H1 (cell line): ENCODE measurements at regions not wholly inside any gene's neighbourhood (a gene's known extent, or its start where the extent isn't known, plus 50 kb on each side); places are given as distances from the start of the nearest gene placed in this dataset.

Experiments used
- BACH1 ChIP-seq: IDR thresholded peaks from 2 replicates; pipeline ENCODE4 v1.6.1; 2012; ENCODE audit warnings: low read length, improper control_type of control experiment
- BRCA1 ChIP-seq: IDR thresholded peaks from 2 replicates; pipeline ENCODE4 v1.6.1; 2012; ENCODE audit warnings: low read depth, low read length, improper control_type of control experiment
- CBX8 ChIP-seq: fragments of 300-800, 300-1000 bp; sonication (generic); IDR thresholded peaks from 2 replicates; pipeline ENCODE4 v1.7.1; 2016; ENCODE audit warnings: low read depth, low read length, borderline replicate concordance
- CHD2 ChIP-seq: IDR thresholded peaks from 2 replicates; pipeline ENCODE4 v1.6.1; 2012; ENCODE audit warnings: low read length, improper control_type of control experiment
- CREB1 ChIP-seq: IDR thresholded peaks from 2 replicates; pipeline ENCODE4 v1.6.1; 2012; ENCODE audit warnings: inconsistent platforms
- EGR1 ChIP-seq: IDR thresholded peaks from 2 replicates; pipeline ENCODE4 v1.6.1; 2011; ENCODE audit warnings: low read depth, low read length, borderline replicate concordance
- HDAC2 ChIP-seq, 2 experiments: fragments of 300-600 bp in 1 of 2; sonication (generic) in 1 of 2; IDR thresholded peaks; 2 replicates each; pipeline ENCODE4 v1.6.1; 2011 to 2012; ENCODE audit warnings: low read depth in 2 of 2, low read length in 2 of 2, mild to moderate bottlenecking in 2 of 2, moderate library complexity in 2 of 2, borderline replicate concordance in 1 of 2, inconsistent platforms in 1 of 2
- KDM1A ChIP-seq: fragments of 200-600, 300-600 bp; sonication (generic); IDR thresholded peaks from 2 replicates; pipeline ENCODE4 v1.7.1; 2016; ENCODE audit warnings: mild to moderate bottlenecking, low read length, borderline replicate concordance
- KDM4A ChIP-seq: IDR thresholded peaks from one replicate; pipeline ENCODE4 v1.7.1; 2012; ENCODE audit warnings: low read depth, mild to moderate bottlenecking, moderate library complexity, low read length, inconsistent platforms; ENCODE audit not compliant: severe bottlenecking
- NANOG ChIP-seq: IDR thresholded peaks from 2 replicates; pipeline ENCODE4 v1.6.1; 2011; ENCODE audit warnings: low read length, low read depth, mild to moderate bottlenecking, inconsistent platforms; ENCODE audit not compliant: insufficient read depth, poor library complexity, severe bottlenecking
- NRF1 ChIP-seq: IDR thresholded peaks from 2 replicates; pipeline ENCODE4 v1.6.1; 2011; ENCODE audit warnings: mild to moderate bottlenecking, low read depth, low read length, improper control_type of control experiment
- POU5F1 ChIP-seq: IDR thresholded peaks from 2 replicates; pipeline ENCODE4 v1.6.1; 2011; ENCODE audit warnings: low read depth, mild to moderate bottlenecking, low read length, moderate library complexity
- RFX5 ChIP-seq: IDR thresholded peaks from 2 replicates; pipeline ENCODE4 v1.6.1; 2011; ENCODE audit warnings: low read depth, low read length, improper control_type of control experiment, borderline replicate concordance
- SAP30 ChIP-seq: fragments of 300-600 bp; sonication (generic); IDR thresholded peaks from 2 replicates; pipeline ENCODE4 v1.7.1; 2012; ENCODE audit warnings: low read length, moderate library complexity, mild to moderate bottlenecking, inconsistent platforms; ENCODE audit not compliant: insufficient read depth, insufficient replicate concordance
- SIX5 ChIP-seq: IDR thresholded peaks from 2 replicates; pipeline ENCODE4 v1.6.1; 2011; ENCODE audit warnings: mild to moderate bottlenecking, low read depth, low read length
- SP1 ChIP-seq: IDR thresholded peaks from 2 replicates; pipeline ENCODE4 v1.6.1; 2011; ENCODE audit warnings: low read depth, low read length
- SP2 ChIP-seq: IDR thresholded peaks from 2 replicates; pipeline ENCODE4 v1.6.1; 2012; ENCODE audit warnings: mild to moderate bottlenecking, low read length, inconsistent platforms
- SP4 ChIP-seq: IDR thresholded peaks from 2 replicates; pipeline ENCODE4 v1.6.1; 2012; ENCODE audit warnings: low read length, inconsistent platforms
- SRF ChIP-seq: IDR thresholded peaks from 2 replicates; pipeline ENCODE4 v1.6.1; 2011; ENCODE audit warnings: mild to moderate bottlenecking, low read depth, low read length, moderate library complexity
- SUZ12 ChIP-seq: fragments of 200-600 bp; sonication (generic); IDR thresholded peaks from 2 replicates; pipeline ENCODE4 v1.6.1; 2012; ENCODE audit warnings: mild to moderate bottlenecking, inconsistent platforms, low read length, moderate library complexity, mixed read lengths
- TBP ChIP-seq: IDR thresholded peaks from 2 replicates; pipeline ENCODE4 v1.6.1; 2011; ENCODE audit warnings: low read depth, low read length, improper control_type of control experiment
- YY1 ChIP-seq: IDR thresholded peaks from 2 replicates; pipeline ENCODE4 v1.6.1; 2011; ENCODE audit warnings: low read depth, mild to moderate bottlenecking, low read length
- TF ChIP-seq, protein P1 (sequence below): IDR thresholded peaks from 2 replicates; pipeline ENCODE4 v1.6.1; 2011; ENCODE audit warnings: low read depth, mild to moderate bottlenecking, low read length; ENCODE audit not compliant: insufficient read depth
- TF ChIP-seq, protein P2 (sequence below), 3 experiments: IDR thresholded peaks; 1 replicate in 2 of 3; 2 replicates in 1 of 3; pipeline versions ENCODE4 v1.5.1 to v1.6.1; 2011; ENCODE audit warnings: low read length in 3 of 3, mild to moderate bottlenecking in 3 of 3, inconsistent platforms in 2 of 3, low read depth in 1 of 3, moderate library complexity in 1 of 3; ENCODE audit not compliant: insufficient read depth in 1 of 3; ENCODE audit errors: control extremely low read depth in 1 of 3

DNA sequence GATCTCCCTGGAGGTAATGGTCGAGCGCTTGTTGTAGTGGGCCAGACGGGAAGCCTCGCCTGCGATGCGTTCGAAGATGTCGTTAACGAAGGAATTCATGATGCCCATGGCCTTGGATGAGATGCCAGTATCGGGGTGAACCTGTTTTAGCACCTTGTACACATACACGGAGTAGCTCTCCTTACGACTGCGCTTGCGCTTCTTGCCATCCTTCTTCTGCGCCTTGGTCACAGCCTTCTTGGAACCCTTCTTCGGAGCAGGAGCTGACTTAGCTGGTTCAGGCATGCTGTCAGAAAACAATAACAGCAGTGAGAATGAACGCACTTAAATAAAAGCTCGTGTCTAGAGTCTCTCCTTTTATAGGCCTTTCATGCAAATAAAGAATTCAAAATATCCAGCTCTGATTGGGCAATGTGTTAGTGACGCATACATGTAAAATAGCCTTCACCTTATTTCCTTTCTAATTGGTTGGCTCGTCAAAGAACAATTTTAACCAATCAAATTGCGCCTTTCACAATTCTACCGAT is 129.2 kb downstream of the HFE start (continued):
- TF ChIP-seq SRF (no peak; the same call in 1 of the 2 replicates), SUZ12 (no peak), RFX5 (no peak), CBX8 (no peak), TBP (peak; percentile 98), SAP30 (peak; percentile 44), CREB1 (peak; percentile 68), CHD2 (no peak; the same call in 1 of the 2 replicates), SP1 (peak; percentile 98), HDAC2 (IDR thresholded peaks at IDR 0.05; ENCODE audit: borderline replicate concordance in 1 of 2, low read depth in 2 of 2, low read length in 2 of 2) (peak in 1 of 2 experiments; percentile 62; a peak in 2 of 4 replicates), NANOG (no peak), BACH1 (no peak), BRCA1 (no peak), KDM1A (no peak), NRF1 (no peak), EGR1 (no peak), KDM4A (peak; percentile 28), YY1 (no peak), SIX5 (no peak), SP4 (peak; percentile 69; the same call in 1 of the 2 replicates), SP2 (no peak), POU5F1 (no peak)
- TF ChIP-seq, protein P1, sequence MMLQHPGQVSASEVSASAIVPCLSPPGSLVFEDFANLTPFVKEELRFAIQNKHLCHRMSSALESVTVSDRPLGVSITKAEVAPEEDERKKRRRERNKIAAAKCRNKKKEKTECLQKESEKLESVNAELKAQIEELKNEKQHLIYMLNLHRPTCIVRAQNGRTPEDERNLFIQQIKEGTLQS, result no peak
- TF ChIP-seq, protein P2, sequence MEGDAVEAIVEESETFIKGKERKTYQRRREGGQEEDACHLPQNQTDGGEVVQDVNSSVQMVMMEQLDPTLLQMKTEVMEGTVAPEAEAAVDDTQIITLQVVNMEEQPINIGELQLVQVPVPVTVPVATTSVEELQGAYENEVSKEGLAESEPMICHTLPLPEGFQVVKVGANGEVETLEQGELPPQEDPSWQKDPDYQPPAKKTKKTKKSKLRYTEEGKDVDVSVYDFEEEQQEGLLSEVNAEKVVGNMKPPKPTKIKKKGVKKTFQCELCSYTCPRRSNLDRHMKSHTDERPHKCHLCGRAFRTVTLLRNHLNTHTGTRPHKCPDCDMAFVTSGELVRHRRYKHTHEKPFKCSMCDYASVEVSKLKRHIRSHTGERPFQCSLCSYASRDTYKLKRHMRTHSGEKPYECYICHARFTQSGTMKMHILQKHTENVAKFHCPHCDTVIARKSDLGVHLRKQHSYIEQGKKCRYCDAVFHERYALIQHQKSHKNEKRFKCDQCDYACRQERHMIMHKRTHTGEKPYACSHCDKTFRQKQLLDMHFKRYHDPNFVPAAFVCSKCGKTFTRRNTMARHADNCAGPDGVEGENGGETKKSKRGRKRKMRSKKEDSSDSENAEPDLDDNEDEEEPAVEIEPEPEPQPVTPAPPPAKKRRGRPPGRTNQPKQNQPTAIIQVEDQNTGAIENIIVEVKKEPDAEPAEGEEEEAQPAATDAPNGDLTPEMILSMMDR (IDR thresholded peaks at IDR 0.05; ENCODE audit: control extremely low read depth in 1 of 3, insufficient read depth in 1 of 3, low read depth in 1 of 3, low read length in 3 of 3), result no peak
